Dedifferentiated amniotic fluid mesenchymal stem cell (primary cell): ENCODE measurements at regions not wholly inside any gene's neighbourhood (a gene's known extent, or its start where the extent isn't known, plus 50 kb on each side); places are given as distances from the start of the nearest gene placed in this dataset.
A peak's percentile ranks its signal among the peaks of the same experiment; 100 is the strongest.
"Not testable (repeated sequence)": the region's sequence is repeated elsewhere in the genome, so short reads cannot be mapped to it uniquely, and the experiment has no call there.

Experiments
- DNase-seq: peaks from one replicate; pipeline ENCODE4 v3.0.0-alpha.2; 2016; ENCODE audit errors: extremely low spot score

DNA sequence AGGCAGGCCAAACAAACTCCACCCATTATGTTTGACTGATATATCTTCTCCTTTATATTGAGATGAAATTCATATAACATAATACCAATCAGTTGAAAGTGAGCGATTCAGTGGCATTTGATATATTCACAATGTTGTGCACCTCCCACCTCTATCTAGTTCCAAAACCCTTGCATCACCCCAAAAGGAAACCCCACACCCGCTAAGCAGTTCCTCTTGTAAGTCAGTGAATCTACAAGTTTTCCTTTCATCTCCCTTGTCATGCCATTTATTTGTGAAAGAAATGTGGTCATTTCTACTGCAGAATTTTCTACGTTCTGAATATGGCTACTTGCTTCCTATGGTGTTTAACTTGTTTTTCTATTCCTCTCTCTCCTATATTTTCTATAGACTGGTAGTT lies 99.4 kb upstream of the PTPN3 start:
- DNase-seq, result no peak

DNA sequence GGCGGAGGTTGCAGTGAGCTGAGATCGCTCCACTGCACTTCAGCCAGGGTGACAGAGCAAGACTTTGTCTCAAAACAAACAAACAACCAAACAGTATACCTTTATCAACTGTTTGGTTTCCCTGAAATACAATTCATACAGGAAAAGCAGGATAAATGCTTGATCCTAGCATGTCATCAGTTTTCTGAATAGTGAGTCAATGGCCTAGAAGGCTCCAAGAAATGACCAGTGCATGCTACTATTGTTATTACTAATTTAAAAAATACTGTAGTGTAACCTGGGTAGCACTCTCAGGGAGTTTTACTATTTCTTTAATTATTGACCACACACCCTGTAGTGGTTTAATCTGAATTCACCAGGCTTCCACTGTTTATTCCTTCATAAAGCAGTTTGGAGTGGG lies 101.0 kb upstream of the PTPN3 start:
- no peak for DNase-seq

DNA sequence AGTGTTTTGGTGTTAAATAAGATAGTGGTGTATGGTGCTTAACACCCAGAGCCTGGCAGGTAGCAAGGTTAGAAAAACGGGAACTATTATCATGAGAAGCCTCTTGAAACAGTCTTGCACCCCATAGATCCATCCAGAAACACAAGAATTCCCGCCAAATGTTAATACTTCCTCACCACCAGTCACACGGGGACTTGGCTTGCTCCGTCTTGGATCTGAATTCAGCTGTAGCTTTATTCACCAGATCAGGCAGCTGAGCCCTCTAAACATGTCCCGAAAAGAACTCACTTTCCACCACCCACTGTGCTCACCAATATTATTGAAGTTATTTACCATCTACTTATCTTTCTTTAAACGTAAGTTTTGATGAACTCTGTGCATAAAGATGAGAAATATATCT lies 101.6 kb upstream of the PTPN3 start:
- DNase-seq, result no peak

DNA sequence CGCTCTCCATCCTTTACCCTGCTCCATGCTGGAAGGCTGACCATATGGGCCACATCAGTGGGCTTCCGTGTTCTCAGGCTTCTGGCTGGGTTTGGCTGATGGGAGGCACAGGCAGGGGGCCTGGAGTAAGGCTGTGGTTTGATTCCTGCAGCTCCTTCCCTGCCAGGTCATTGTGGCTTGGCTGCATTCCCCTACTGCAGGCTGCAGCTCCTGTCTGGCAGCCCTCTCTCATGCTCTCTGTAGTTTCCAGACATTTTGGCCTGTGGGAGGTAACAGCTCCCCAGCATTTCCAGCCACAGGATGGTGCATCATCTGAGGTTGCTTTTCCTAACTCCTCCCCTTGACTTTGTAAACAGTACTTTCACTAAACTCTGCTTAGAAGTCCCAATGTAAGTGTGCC lies 102.0 kb upstream of the PTPN3 start:
- peak; percentile 62 for DNase-seq

DNA sequence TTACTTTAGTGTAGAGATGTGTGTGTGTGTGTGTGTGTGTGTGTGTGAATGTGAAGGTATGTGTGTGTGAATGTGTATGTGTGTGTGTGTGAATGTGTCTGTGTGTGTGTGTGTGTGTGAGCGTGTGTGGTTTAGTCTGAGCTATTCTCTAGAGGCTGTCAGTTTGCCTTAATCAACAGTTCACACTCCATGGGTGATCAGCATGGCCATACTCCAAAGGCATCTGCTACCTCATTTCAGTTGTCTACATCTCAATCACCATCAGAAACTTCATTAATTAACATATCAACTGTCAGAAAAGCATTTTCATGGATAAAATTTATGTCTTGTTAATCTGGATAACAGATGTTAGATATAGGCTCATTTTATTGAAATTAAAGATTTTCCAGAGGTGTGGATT lies 103.1 kb upstream of the PTPN3 start:
- no peak for DNase-seq

DNA sequence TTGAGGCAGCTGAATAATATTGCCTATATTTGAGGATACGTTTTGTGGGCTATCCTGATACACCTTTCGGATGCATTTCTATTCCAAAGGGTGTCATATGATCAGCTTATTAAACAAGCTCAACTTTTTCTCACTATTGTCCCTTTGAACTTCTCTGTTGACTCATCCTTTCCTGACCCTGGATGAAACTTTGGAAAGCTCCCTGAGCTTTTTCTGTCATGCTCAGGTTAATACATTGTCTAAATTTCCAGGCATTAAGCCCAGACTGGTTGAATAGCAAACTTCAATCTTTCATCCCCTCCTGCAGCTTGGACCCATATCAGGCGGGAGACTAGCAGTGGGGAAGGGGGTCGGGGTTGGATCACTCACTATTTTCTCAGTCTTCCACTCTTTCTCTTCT lies 104.9 kb upstream of the PTPN3 start:
- no peak for DNase-seq

DNA sequence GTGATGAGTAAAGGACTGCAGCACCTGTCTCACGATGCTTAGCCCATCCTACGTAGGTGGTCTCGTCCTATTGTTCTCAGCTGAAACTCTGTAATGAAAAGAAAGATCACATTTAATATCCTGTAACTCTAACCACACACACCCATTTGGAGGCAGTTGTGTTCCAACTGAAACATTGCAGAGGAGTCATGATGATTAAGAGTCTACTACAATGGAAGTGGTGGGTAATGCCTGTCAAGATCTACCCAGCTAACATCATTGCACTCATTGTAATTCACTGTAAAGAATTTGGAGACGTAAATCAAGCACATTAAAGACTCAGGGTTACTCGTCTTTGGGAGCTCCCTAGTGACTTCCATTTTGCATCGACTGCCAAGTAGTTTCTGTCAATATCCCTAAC lies 106.0 kb upstream of the PTPN3 start:
- no peak for DNase-seq

DNA sequence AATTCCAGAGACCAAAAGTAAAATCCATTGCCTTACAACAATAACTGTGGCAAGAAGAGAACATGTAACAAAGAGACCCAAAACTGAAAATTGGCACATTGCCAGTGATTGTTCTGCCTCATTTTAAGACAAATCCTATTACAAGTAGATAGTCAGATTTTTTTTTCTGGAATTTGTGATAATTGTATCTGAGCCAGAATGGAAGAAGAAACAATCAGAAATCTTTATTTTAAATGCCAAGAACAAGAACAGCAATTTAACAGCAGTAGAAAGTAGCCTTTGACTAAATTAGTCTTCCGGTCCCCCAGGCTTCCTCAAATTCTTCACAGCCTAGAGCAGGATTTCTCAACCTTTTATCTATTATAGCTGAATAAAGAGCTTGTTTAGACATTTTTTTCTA lies 106.7 kb upstream of the PTPN3 start:
- no peak for DNase-seq

DNA sequence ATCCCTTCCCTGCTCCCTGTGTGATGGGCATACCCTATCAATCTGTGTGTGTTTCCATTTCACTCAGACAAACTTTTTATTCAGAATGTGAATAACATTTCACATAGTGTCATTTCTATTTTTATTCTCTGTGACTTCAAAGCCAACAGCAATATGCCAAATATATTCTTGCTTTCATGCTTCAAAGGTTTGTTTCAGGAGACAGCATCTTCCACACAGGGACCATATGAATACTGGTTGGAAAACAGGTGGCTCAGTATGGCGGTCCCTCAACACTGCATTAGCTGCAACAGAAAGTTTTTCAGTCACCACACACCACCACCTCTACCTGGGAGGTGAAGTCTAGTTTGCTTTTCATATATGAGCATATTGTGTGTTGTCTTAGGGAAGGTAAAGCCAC lies 111.0 kb upstream of the PTPN3 start:
- DNase-seq, result no peak

DNA sequence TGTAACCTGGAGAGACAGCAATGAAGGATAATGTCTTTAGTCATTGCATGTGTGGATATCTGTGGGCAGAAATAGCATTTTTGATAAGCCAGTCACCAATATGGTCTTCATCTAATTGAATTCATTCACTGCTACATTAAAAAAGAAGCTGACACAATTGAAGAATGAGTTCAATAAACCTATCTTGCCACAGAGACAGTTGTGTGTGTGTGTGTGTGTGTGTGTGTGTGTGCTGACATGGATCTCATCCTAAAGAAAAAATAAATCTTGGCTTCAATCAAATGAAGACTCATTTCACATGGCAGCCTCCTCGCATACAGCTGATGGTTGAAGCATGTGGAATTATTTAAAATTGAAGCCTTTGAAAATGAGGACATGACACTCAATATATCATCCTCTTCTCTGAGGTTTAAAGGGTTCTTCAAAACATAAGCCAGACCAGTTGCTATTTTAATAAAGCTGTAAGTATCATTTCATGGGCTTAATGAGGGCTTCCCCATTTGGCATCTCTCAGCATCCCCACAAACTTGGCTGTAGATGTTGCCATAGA lies 118.5 kb upstream of the PTPN3 start:
- DNase-seq, result no peak

DNA sequence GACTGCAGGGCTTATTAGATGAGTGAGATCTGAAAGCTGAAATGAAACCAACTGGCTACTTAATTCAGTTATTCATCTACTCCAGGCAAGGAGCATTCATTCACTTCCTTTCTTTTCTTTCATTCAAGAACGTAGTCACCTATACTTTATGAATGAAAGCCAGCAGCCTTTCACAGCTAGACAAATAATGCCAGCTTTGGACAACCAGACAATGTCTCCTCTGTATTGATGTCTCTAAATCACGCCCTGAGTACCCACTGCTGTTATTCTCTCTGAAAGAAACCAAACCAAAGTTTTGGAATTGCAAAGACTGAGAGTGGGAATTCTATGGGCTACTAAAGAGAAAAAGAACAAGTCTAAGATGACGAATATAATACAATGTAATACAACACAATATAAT lies 121.2 kb upstream of the PTPN3 start:
- DNase-seq, result no peak

DNA sequence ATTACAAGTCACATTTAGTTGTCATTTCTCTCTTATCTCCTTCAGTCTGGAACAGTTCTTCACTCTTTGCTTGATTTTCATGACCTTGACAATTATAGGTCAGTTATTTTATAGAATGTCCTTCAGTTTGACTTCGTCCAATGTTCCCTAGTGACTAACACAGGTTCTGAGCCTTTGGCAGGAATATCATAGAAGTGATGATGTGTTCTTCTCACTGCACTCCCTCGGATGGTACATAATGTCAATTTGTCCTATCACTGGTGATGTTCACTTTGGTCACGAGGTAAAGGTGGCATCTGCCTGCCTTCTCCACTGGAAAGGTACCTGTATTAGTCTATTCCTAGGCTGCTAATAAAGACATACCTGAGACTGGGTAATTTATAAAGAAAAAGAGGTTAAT lies 126.0 kb upstream of the PTPN3 start:
- DNase-seq, result no peak

DNA sequence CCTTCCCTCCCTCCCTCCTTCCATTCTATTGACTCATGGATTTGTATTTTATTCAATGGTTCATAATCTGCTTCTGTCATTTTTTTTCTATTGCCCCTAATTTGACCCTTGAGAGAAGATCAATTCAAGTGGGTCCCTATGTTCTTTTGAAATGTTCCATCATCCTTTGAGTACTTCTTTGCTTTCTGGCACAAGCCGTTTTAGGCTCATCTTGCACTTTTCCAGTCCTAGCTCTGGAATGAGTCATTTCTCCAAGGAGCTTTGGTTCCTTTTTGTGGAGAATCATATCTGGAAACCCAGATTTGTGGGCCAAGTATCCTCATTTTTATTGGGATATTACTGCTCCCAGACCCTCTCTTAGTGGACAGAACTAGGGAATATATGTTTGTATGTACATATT lies 126.8 kb upstream of the PTPN3 start:
- DNase-seq, result no peak

DNA sequence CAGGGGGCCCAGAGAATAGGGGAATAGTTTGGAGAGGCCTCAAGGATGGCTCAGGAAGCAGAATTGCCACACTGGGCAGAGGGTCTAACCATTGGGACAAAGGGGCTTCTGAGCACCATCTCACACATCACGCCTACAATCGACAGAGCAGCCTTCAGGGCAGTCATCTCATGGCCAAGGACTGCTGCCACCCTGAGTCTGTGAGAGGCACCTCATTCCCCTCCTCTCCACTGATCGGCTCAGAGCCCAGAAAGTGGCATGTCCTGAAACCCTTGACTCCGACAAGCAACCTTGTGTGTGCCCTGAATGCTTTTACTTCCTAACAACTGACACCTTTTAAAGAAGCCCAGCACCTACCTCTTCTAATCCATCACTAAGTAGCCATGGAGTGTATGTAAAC lies 128.9 kb upstream of the PTPN3 start:
- DNase-seq, result no peak

DNA sequence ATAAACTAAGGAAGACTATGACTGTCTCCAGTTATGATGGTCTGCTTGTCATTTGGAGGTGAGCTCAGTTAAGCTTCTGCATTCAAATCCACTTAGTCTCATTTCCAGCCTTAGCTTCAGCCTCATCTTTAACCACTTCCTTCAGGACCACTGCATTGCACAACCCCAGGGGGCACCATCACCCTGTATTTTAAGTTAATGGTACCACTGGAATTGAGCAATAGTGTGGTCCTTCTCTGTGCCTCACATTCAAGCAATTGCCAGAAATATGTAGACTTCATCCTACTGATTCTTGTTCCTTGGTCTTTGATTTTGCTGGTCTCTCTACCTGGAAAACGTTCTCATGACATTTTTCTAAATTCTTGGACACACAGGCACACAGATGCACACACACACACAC lies 131.5 kb upstream of the PTPN3 start:
- DNase-seq, result no peak

DNA sequence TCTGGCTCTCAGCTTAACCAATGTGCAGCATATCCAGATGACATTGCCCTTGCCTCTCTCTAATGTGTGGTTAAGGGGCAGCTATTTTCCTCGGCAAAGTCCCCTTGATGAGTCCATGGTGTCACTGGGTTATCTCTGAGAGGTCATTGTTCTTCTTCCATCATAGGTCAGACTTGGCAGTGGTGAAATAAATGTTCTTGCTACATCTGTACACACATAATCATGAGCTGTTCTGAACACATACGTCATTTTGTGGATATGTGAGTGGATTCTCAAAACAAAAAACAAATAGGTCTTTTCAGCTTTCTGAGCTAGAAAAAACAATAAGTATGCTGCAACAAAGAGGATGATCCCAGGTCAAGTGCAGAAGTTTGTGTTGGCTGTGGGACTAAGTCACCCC lies 134.7 kb upstream of the PTPN3 start:
- no peak for DNase-seq

DNA sequence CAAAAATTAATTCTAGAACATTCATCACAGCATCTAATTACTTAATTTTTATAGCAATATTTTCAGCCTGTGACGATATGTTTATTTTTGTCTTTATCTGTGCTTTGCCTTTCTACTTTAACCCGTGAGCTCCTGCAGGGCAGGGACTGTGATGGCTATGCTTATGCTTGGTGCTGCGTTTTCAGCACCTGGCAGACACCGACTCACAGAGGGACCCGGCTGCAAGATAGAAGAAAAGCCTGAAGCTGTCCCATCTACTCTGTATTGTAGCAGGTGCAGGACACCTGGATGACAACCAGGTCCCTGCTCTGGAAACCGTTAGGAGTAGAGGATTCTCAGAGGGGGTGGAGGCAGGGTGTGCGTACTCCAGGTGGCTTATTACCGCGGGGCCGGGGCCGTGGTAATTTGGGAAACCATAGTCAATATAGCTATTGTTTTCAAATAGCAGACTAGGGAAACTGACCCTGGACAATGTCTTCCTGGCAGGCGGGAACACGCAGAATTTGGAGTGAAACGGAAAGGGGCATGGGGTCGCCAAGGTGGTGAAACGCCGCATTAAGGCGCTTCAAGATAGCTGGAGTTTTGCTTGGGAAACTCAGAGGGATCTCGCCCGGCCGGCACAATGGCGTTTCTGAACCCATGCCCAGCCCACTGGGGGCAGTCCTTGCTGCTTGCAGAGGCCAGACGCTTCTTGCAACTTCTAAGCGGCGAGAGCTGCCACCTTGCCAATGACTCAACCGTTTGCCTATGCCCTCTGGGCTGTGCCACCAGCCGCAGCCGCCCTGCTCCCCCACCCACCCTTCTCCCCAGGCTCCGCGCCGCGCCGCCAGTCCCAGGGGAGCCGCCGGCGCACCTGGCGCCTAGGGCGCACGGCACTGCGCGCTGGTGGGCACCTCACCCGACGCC lies 140.1 kb upstream of the PALM2AKAP2 start:
- DNase-seq, result no peak

DNA sequence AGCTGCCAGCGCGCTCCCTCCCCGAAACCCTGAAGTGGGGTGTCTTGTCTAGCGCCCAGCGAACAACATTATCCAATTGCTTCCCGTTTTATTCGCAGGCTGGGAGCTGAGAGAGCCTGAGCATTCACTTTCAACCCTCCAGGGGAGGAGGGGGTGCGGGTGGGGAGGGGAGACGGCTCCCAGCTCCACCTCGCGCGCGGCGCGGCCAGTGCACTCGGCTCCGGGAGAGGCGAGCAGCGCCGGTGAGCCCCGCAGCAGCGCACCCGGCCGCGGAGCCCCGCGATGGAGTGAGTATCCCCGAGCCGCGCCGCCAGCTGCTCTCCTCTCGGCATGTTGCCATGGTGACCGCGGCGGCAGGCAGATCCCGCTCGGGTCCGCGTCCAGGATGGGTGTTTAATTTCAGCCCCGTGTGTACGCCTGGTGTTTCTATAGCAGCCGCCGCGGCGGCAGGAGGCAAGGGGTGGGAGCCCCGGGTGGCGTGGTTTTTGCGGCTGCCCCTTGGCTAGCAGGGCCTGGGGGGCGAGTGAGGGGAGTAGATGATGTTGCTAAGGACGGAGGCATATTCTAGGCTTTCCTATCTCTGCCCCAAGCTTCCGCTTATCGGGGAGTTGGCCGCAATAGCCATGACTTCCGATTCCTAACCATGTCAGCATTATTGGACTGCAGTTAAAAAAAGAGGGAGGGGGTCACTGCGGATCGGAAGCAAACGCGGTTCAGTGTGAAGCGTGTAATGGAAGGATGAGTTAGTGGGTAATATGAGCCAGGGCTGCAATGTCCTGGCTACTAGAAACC lies 139.2 kb upstream of the PALM2AKAP2 start:
- peak; percentile 28 for DNase-seq

DNA sequence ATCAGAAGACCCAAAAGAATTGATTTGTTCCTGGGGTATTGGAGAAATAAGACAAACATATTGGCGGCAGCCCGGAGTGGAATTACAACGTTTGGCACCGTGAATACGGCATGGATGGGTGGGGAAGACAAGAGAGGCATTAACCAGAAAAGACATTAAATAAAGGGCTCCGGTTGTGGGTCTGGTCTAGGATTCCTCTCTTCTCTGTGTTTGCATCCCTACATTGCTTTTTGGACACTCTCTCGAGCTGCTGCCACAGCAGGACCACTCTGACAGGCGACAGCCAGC lies 138.7 kb upstream of the PALM2AKAP2 start:
- DNase-seq, result no peak

DNA sequence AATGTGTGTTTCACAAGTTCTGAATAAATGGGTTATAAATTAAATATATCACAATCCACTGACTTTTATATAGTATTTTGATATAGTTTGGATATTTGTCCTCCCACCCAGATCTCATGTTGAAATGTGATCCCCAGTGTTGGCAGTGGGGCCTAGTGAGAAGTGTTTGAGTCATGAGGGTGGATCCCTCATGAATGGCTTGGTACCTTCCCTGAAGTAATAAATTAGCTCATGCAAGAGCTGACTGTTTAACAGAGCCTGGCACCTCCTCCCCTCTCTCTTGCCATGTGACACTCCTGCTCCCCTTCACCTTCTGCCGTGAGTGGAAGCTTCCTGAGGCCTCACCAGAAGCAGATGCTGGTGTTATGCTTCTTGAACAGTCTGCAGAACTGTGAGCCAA lies 127.9 kb upstream of the PALM2AKAP2 start:
- DNase-seq, result no peak

DNA sequence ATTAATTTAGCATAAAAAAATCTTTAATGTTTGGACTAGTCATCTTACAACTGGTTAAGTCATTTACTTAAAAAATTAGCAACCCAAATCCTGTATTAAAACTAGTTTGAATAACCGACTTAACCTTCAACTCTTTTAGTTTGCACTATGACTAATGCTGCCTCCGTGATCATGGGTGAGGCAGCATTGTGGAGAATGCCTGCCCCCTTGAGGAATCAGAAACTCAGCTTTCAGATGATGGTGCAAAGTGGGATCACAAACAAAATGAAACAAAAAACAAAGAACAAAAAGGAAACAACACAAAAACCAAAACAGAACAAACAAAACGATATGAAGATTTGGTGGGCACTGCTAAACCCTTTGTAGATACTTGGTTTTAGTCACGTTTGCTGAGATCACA lies 127.0 kb upstream of the PALM2AKAP2 start:
- peak; percentile 43 for DNase-seq

DNA sequence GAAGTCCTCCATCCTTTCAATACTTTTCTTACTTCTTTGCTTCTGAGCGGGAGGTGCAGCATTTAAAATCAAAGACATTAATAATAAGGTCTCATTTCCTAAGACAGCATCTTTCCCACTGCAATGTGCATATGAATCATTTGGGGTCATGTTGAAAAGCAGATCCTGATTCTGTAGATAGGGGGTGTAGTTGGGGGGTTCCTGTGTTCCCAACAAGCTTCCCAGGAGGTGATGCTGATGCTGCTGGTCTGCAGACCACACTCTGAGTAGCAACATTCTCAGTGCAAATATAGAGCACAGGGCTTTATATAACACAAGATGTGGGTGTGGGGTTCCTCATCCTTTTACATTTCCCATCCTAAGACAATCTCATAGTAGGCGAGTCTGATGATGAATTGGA lies 126.5 kb upstream of the PALM2AKAP2 start:
- no peak for DNase-seq

DNA sequence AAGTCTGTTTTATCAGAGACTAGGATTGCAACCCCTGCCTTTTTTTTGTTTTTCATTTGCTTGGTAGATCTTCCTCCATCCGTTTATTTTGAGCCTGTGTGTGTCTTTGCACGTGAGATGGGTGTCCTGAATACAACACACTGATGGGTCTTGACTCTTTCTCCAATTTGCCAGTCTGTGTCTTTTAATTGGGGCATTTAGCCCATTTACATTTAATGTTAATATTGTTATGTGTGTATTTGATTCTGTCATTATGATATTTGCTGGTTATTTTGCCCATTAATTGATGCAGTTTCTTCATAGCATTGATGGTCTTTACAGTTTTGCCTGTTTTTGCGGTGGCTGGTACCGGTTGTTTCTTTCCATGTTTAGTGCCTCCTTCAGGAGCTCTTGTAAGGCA lies 116.0 kb upstream of the PALM2AKAP2 start:
- not testable (repeated sequence) for DNase-seq
